Tibial artery (tissue), 4 donors: ENCODE measurements at regions not wholly inside any gene's neighbourhood (a gene's known extent, or its start where the extent isn't known, plus 50 kb on each side); places are given as distances from the start of the nearest gene placed in this dataset.

Experiments used
- DNase-seq, 2 donors: peaks; one replicate each; pipeline ENCODE4 v3.0.0-alpha.2; 2019
- H3K27ac ChIP-seq, 2 donors: fragments of 200-600 bp; sonication (generic) in 1 of 2; 1 replicate in 1 of 2; 2 replicates in 1 of 2; pipeline ENCODE4 v1.5.1; 2018 to 2019; ENCODE audit warnings: mild to moderate bottlenecking in 1 of 2
- H3K27me3 ChIP-seq, 2 donors: fragments of 200-600 bp; sonication (generic) in 1 of 2; one replicate each; pipeline versions ENCODE4 v1.5.1 to v1.6.0; 2016 to 2019
- H3K36me3 ChIP-seq, 3 donors: fragments of 200-600 bp; sonication (generic) in 2 of 3; one replicate each; pipeline ENCODE4 v1.5.1; 2016 to 2019; ENCODE audit warnings: mild to moderate bottlenecking in 2 of 3
- H3K4me1 ChIP-seq, 4 donors: fragments of 200-600 bp; sonication (generic) in 2 of 4; 1 replicate in 3 of 4; 2 replicates in 1 of 4; pipeline ENCODE4 v1.5.1; 2016 to 2019
- H3K4me3 ChIP-seq, 2 donors: fragments of 200-600 bp; sonication (generic) in 1 of 2; 1 replicate in 1 of 2; 2 replicates in 1 of 2; pipeline ENCODE4 v1.5.1; 2018 to 2019; ENCODE audit warnings: mild to moderate bottlenecking in 2 of 2
- H3K9me3 ChIP-seq, 3 donors: fragments of 200-600 bp; sonication (generic) in 1 of 3; one replicate each; pipeline ENCODE4 v1.5.1; 2016 to 2019
- CTCF ChIP-seq, 2 experiments: fragments of 200-600 bp in 1 of 2; fragments of 450-650 bp in 1 of 2; IDR thresholded peaks; one replicate each; pipeline ENCODE4 v1.5.1; 2017 to 2019; ENCODE audit warnings: antibody characterized with exemption in 2 of 2, mild to moderate bottlenecking in 1 of 2, moderate library complexity in 1 of 2
- intact Hi-C: fragments of 100-400 bp; cut with DNase I; formaldehyde crosslinking; loops from one replicate; pipeline ENCODE4 v1.15.0; 2023; ENCODE audit warnings: low total_unique reads

- Histone ChIP-seq H3K27me3 (no peaks in the 10 kb centered on the region), H3K9me3 (peaks cover 0 to 6% (median 0%) of the 10 kb centered on the region in 3 donors), H3K4me3 (no peak overlapping the region), H3K27ac (no peak overlapping the region), H3K4me1 (no peaks in the 10 kb centered on the region), H3K36me3 (no peaks in the 10 kb centered on the region)
- TF ChIP-seq CTCF (IDR thresholded peaks at IDR 0.05), result no peak
- DNase-seq, result no peak
- intact Hi-C loops, result no loop called here
Observed at GRCh38 chr12:125606312-125606711, 541.1 kb downstream of the AACS start.

DNA sequence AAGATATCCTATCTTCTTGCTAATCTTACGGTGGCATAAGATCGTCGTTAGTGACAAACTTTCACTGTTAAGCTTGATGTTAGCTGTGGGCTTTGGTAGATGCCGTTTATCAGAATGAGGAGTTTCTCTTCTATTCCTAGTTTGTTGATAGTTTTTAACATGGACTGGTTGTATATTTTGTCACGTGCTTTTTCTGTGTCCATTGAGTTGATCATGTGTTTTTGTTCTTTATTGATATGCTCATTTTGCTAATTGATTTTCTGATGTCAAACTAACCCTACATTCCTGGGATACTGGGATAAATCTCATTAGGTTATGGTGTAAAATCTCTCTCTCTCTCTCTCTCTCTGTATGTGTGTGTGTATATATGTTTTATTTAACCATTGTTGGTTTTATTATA, 545.1 kb downstream of the AACS start:
- H3K36me3 ChIP-seq, result no peaks in the 10 kb centered on the region
- H3K4me1 ChIP-seq, result no peaks in the 10 kb centered on the region
- no peaks in the 10 kb centered on the region for H3K9me3 ChIP-seq
- TF ChIP-seq CTCF (IDR thresholded peaks at IDR 0.05), result no peak
- intact Hi-C loops, result no loop called here
- no peak for DNase-seq
- no peak overlapping the region for H3K4me3 ChIP-seq
- H3K27ac ChIP-seq, result no peak overlapping the region
- H3K27me3 ChIP-seq, result no peaks in the 10 kb centered on the region

- Histone ChIP-seq H3K27ac (no peak overlapping the region), H3K36me3 (no peaks in the 10 kb centered on the region), H3K4me1 (no peaks in the 10 kb centered on the region), H3K9me3 (no peaks in the 10 kb centered on the region), H3K4me3 (no peak overlapping the region), H3K27me3 (no peaks in the 10 kb centered on the region)
- no peak for TF ChIP-seq CTCF (IDR thresholded peaks at IDR 0.05)
- intact Hi-C loops, result no loop called here
- no peak for DNase-seq
Observed at GRCh38 chr12:125610971-125611370, 545.7 kb downstream of the AACS start.

GRCh38 chr12:125614058-125614457, 548.8 kb downstream of the AACS start:
- no peaks in the 10 kb centered on the region for H3K4me1 ChIP-seq
- no peak overlapping the region for H3K27ac ChIP-seq
- H3K27me3 ChIP-seq, result no peaks in the 10 kb centered on the region
- no peak overlapping the region for H3K4me3 ChIP-seq
- intact Hi-C loops, result no loop called here
- TF ChIP-seq CTCF (IDR thresholded peaks at IDR 0.05), result no peak
- no peaks in the 10 kb centered on the region for H3K9me3 ChIP-seq
- no peak for DNase-seq
- no peaks in the 10 kb centered on the region for H3K36me3 ChIP-seq

DNA sequence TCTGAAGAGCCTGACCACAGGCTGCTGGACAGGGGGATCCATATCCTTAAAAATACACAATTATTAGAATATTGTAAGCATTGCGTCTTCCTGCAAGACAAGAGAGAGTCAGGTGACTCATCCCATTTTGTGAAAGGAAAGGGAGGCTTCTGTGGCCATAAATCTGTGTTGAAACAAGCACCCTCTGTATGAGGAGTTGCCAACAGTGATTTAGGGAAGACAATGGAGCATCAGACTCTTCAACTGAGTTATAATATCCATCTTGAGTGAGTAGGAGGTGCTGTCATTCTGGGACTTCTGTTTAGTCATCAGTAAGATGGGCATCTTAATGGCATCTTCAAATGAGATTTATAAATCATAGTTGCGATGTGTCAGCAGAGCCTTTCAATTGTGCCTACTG, 554.5 kb downstream of the AACS start:
- H3K27me3 ChIP-seq, result no peaks in the 10 kb centered on the region
- H3K9me3 ChIP-seq, result no peaks in the 10 kb centered on the region
- no peak for TF ChIP-seq CTCF (IDR thresholded peaks at IDR 0.05)
- no peaks in the 10 kb centered on the region for H3K36me3 ChIP-seq
- no peaks in the 10 kb centered on the region for H3K4me1 ChIP-seq
- H3K27ac ChIP-seq, result no peak overlapping the region
- no peak overlapping the region for H3K4me3 ChIP-seq
- no peak for DNase-seq
- intact Hi-C loops, result no loop called here

DNA sequence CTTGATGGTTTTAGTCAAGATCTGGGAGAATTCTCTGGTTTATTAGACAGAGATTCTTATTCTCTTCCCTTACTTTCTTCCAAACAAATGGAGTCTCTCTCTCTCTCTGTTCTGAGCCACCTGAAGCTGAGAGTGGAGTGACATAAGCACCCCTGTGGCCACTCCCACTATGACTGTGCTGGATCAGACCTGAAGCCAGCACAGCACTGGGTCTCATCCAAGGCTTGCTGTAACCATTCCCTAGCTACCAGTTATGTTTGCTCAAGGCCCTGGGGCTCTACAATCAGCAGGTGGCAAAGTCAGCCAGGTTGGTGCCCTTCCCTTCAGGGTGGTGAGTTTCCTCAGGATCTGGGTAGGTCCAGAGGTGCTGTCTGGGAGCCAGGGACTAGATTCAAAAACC, 568.5 kb downstream of the AACS start:
- H3K4me3 ChIP-seq, result no peak overlapping the region
- H3K27ac ChIP-seq, result no peak overlapping the region
- intact Hi-C loops, result no loop called here
- H3K4me1 ChIP-seq, result no peaks in the 10 kb centered on the region
- TF ChIP-seq CTCF (IDR thresholded peaks at IDR 0.05), result no peak
- H3K9me3 ChIP-seq, result peaks cover 0 to 3% (median 0%) of the 10 kb centered on the region in 3 donors
- no peaks in the 10 kb centered on the region for H3K36me3 ChIP-seq
- no peak for DNase-seq
- no peaks in the 10 kb centered on the region for H3K27me3 ChIP-seq
